NCI-H1105 treated with DMSO at 0.1 percent for 48 hours (cell line): ENCODE measurements at regions not wholly inside any gene's neighbourhood (a gene's known extent, or its start where the extent isn't known, plus 50 kb on each side); places are given as distances from the start of the nearest gene placed in this dataset.

Experiments used
- DNase-seq: peaks from one replicate; lab custom pipeline; 2025; lab: John Stamatoyannopoulos, UW

DNA sequence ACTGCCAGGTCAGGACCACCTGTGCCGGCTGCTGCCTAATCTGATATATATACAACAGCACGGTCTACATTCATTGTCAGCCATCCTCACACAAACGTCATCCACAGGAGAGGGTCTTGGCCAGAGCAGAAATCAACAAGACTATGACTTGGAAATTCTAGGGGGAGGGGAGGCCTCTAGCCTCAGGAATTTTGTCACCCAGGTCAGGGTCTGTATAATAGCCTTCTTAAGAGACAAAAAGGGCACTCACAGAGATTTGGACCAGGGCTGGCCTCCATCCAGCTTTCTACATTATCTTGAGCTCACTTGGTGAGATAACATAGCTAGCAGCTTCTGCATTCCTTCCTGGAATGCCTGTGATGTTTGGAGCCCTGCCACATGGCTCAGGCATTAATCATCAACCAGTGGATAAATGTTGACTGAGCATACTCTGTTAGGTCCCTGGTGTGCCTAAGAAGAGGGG is 50.4 kb upstream of the CTIF start:
- no peak for DNase-seq

DNA sequence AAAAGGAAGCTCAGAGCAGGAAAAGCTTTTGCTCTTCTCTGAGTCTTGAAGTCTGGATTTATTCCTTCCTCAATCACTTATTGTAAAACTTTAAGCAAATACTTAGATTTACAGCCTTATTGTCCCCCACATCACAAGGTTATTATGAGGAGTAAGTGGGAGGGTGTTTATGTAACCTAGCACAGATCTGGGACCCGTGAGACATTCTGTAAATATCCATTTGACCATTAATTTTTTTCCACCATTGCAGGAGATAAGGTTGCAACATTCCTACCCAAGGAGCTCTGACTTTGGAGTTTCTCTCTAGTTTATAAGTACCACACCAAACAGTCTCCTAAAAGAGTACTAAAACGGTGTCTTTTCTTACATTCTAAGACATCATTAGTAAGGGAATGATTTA is 52.1 kb upstream of the CTIF start:
- DNase-seq, result no peak

DNA sequence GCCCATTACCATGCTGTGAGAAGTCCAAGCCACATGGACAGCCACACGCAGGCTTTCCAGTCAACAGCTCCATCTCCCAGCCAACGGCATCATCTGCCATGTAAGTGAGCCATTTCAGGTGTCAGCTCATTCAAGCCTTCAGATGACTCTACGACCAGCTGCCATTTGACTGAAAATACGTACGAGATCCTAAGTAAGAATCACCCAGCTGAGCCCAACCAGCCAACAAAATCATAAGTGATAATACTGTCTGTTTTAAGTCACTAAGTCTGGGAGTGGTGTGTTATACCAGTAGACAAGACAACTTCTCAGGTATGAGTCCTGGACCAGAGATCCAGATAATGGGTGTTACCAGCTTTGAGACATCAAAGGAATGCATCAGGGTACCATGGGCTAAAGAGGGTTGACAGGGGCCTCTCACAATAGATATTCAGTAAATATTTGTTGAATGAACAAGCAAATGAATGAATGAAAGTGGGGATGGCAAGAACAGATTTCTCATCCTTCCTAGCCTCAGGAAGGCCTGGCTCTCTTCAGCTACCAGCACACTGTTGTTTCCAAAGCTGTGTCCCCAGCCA is 52.9 kb upstream of the CTIF start:
- DNase-seq, result no peak

DNA sequence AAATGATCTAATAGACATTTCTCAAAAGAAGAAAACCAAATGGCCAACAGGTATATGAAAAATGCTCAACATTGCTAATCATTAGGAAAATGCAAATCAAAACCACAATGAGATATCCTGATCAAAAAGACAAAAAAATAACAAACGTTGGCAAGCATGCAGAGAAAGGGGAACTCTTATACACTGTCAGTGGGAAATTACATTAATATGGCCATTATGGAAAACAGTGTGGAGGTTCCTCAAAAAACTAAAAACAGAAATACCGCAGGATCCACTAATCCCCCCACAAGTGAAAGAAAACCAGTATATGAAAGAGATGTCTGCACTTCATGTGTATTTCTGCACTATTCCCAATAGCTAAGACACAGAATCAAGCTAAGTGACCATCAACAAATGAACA is 57.7 kb upstream of the CTIF start:
- no peak for DNase-seq

DNA sequence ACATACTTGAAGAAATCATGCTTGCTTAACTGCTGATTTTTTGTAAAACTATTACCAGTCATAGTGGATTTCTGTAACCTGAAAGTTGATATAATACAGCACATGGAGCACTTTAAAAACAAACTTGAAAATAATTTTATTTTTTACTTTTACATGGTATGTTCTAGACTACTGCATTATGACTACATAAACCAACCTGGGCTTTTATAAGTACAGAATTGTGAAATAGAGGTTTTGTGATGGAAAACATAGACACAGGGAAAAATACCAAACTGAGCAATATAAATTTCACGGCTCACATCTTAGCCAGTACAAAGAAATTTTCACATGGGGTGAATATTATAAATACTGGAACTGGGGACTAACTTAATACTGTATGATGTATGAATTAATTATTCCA is 59.3 kb upstream of the CTIF start:
- no peak for DNase-seq

DNA sequence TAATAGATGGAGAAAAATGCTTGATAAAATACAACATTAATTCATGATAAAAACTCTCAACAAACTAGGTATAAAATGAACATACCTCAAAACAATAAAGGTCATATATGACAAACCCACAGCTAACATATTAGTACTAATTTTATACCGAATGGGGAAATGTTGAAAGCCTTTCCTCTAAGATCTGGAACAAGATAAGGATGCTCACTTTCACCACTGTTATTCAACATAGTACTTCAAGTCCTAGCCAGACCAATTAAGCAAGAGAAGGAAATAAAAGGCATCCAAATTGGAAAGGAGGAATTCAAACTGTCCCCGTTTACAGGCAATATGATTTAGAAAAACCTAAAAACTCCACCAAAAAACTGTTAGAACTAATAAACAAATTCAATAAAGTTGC is 61.5 kb upstream of the CTIF start:
- DNase-seq, result no peak

DNA sequence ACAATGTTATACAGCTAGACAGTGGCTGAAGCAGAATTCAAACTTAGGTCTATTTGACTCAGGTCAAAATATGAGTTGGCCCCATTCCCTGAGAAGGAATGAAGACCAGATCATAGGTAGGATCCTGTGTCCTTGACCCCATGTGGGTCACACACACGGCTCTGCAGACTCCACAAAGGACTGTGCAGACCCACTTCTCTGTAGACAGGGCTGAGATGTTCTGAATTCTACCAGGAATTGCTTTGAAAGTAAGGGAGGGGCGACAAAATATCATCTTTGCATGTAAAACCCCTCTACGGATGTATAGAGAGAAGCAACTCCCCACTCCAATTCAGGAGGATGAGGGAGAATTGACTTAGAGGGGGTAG is 62.3 kb upstream of the CTIF start:
- no peak for DNase-seq

DNA sequence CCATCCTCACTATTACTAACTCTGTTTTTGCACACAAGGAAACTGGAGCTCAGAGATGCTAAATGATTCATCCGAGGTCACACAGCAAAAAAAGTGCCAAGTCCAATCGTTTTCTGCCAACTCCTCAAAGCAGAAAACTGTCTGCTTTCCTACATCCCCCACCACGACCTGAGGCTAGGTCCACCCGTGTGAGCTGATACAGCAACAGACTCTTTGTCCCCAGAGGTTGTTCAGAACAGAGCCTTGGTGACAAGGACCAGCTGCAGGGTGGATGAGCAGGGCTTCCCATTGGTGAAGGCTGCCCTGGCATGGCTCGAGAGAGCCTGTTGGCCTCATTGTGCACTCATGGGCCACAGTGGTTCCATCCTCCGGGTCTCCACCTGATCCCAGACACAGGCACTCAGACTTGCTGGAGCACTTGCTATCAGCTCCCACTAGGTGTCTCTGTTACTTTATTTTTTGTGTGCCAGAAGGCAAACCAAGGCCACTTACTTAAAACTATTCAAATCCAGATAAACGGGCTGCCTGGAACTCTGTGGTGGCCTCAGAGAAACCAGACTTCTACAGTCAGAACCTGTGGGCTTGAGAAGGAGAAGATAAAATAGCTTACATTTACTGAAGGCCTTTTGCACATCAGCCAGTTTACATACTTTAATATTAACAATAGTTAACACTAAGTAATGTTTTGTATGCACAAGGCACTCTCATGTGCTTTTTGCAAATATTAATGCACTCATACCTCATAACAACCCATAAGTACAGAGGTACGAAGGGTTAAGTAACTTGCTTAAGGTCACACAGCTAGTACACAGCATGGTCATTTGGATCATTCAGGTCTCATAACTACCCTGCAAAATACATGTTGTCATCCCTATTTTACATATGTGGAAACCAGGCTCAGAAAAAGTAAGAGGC is 62.9 kb upstream of the CTIF start:
- peak; percentile 71 for DNase-seq

DNA sequence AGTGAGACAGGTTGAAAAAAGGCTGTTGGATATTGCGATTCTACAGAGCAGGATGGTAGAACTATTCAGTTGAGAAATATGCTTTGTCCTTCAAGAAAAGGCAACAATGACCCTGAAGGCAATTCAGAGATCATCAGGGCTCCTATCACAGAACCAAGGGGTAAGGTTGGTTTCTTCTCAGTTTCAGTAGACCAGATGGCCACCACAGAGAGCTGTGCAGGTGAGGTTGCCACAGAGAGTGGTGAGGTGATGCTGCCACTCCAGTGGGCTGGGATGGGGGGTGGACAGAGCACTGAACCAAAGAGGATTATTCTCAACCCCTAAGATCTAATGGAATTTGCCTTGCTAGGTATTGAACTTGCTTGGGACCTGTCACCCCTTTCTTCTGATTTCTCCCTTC is 64.6 kb upstream of the ZBTB7C start:
- DNase-seq, result no peak

DNA sequence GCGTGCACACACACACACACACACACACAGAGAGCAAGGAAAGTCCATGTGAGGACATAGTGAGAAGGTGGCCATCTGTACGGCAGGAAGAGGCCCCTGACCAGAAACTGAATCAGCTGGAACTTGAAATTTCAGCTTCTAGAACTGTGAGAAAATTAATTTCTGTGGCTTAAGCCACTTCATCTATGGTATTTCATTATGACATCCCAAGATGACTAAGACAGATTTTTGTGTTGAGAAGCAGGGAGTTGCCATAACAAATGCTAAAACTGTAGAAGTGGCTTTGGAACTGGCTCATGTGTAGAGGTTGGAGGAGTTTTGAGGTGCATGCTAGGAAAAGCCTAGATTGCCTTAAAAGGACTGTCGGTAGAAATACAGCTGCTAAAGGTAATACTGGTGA is 63.4 kb upstream of the ZBTB7C start:
- no peak for DNase-seq

DNA sequence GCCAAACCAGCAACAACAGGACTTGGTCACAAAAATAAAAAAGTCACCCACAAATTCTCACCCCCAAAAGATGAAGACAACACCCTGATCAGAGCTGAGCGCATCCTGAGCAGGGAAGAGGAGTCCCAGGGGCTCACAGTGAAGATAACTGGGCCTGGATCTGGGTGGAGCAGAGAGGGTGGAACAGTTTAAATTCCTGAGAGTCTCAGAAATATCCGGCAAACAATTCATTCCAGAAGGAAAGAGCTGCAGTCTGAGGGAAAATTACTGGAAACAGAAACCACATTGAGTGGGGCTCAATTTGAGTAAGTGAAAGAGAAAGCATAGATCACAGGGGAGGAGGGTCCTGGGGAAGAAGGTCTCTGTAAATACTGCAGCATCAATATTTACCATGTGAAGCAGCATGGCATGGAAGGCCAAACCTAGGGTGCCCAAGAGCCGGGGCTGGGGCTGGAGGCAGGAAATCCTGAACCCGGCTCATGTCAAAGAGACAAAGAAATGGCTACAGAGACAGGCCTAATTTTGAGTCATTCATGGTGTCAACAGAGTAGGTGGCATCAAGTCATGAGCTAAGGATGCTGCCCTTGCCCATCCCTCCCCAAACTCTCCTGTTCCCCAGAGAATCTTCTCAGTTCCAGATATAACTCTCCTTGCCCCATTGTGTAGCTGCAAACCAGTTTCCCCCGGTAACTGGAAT is 61.4 kb upstream of the ZBTB7C start:
- no peak for DNase-seq

DNA sequence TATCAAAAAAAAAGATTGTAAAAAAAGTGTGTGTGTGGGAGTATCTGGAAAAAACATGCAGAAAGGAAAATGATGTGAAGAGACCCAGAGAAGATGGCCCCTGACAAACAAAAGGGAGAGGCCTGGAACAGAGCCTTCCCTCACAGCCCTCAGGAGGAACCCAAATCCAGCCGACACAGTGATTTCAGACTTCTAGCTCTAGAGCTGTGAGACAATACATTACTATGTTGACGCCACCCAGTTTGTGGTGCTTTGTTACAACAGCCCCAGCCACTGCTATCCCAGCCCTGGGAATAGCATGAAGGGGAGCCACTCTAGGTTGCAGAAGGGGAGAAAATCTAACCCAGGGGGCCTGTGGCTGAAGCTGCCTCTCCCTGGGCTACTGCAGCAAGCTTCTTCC is 59.0 kb upstream of the ZBTB7C start:
- no peak for DNase-seq

DNA sequence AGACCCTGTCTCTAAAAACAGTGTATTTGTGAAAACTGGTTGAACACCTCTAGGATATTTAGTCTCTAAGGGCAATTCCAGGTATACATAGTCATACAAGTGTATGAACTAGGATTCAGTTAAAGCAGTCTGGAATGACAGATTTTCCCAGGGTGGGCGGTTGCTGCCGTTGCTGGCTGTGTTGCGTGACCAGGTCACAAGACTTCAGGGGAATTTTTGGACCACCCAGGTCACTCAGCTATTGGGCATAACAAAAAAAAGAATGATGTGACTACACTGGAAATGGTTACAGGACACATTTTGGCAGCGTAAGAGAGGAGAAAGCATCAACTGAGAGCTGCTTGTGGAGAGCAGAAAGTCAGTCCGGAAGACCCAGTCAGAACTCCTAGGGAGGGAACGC is 58.0 kb upstream of the ZBTB7C start:
- DNase-seq, result no peak

DNA sequence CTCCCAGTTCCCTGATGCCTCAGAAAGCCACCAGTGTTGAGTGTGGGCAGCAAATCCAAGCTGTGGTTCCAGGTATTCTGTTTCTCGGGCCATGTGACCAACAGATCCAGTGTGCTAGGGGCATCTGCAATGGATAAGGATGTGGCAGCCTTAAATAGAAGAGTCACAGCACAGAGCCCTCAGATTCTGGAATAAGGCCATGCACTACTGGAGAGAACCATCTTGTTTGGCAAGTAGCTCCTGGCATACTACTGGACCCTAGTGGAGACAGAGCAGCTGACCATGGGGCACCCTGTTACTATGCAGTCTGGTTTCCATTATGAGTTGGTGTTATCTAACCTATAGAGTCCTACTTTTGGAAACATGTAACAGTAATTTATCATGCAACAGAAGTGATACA is 53.3 kb upstream of the ZBTB7C start:
- DNase-seq, result no peak

DNA sequence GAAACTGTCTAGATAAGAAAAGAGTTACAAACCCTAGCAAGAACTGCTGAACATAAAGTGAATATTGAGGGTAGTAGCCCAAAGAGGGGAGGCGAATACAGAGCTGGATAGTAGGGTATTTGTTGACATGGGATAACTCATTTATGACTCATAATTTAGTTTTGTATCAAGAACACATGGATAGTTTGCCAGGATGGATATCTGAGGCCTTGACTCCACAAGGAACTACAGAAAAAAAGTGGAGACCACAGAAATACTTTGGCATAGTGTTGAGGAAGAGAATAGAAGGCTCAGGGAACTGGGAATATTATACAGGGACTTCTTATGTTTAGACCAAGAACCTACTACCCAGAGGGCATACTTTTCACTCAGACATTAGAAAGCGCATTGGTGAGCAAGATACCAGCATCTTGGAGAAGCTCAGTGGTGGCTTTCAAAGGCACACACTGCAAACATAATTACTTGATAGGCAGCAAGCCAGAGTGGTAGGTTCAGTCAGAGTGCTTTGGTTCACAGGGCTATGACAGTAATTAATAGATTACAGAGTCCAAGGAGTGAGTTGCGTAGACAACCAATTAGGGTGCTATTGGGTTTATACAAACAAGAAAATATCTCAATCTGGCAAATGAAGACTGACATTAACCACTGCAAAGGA is 51.9 kb upstream of the ZBTB7C start:
- DNase-seq, result peak; percentile 7

DNA sequence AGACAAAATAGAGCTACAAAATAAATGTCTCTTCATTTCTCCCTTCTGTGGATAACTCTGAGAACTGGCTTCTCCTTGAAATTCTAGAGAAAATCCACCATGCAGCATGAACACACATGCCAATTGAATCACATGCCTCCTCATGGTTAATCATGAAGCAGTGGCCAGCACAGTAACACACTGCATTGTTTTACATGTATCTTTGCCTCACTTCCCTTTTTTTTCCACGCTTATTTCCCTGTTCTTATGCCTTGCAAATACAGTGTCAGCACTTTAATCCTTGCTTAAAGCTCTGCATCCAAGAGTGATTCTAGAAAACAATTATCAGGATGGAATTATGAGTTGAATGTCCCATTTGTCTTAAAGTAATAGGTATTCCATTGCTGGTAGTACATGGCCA is 50.3 kb upstream of the ZBTB7C start:
- DNase-seq, result no peak

DNA sequence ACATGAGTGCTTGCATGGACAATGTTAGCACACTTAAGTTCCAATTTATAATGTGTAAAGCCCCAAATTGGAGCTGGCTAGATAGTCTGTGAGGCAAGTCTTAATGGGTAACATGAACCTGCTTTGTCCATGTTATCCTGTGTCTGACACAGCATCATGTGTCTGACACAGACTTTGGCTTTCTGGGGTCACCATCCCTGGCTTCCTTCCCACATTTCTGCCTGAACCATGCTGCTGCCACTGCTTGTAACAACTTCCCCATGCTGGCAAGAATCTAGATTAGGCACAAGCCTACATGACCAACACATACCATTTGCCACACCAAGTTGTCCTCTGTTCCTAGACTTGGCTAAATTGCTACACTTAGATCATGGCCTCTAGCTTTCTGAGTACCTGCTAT is 49.8 kb upstream of the ZBTB7C start:
- DNase-seq, result no peak
